ENCODE measurements at regions not wholly inside any gene's neighbourhood (a gene's known extent, or its start where the extent isn't known, plus 50 kb on each side); places are given as distances from the start of the nearest gene placed in this dataset.

GRCh38 chr7:124460555-124460954 lies 305.0 kb downstream of the GPR37 start (continued):
- TF ChIP-seq ZNF10 (CRISPR knock-in tag; IDR thresholded peaks at IDR 0.05; ENCODE audit: borderline replicate concordance, low read depth) = no peak
- TF ChIP-seq, protein P1, sequence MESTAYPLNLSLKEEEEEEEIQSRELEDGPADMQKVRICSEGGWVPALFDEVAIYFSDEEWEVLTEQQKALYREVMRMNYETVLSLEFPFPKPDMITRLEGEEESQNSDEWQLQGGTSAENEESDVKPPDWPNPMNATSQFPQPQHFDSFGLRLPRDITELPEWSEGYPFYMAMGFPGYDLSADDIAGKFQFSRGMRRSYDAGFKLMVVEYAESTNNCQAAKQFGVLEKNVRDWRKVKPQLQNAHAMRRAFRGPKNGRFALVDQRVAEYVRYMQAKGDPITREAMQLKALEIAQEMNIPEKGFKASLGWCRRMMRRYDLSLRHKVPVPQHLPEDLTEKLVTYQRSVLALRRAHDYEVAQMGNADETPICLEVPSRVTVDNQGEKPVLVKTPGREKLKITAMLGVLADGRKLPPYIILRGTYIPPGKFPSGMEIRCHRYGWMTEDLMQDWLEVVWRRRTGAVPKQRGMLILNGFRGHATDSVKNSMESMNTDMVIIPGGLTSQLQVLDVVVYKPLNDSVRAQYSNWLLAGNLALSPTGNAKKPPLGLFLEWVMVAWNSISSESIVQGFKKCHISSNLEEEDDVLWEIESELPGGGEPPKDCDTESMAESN (CRISPR knock-in tag; conservative IDR thresholded peaks at IDR 0.05) = no peak
- TF ChIP-seq MTA3 (CRISPR knock-in tag; IDR thresholded peaks at IDR 0.05) = no peak
- no peak for TF ChIP-seq FOSL1 (CRISPR knock-in tag; IDR thresholded peaks at IDR 0.05; ENCODE audit: borderline replicate concordance)
- TF ChIP-seq ZNF253 (CRISPR knock-in tag; IDR thresholded peaks at IDR 0.05; ENCODE audit: borderline replicate concordance) = no peak
- no peak for TF ChIP-seq ZFP91 (CRISPR knock-in tag; IDR thresholded peaks at IDR 0.05; ENCODE audit: borderline replicate concordance)
- TF ChIP-seq, protein P2, sequence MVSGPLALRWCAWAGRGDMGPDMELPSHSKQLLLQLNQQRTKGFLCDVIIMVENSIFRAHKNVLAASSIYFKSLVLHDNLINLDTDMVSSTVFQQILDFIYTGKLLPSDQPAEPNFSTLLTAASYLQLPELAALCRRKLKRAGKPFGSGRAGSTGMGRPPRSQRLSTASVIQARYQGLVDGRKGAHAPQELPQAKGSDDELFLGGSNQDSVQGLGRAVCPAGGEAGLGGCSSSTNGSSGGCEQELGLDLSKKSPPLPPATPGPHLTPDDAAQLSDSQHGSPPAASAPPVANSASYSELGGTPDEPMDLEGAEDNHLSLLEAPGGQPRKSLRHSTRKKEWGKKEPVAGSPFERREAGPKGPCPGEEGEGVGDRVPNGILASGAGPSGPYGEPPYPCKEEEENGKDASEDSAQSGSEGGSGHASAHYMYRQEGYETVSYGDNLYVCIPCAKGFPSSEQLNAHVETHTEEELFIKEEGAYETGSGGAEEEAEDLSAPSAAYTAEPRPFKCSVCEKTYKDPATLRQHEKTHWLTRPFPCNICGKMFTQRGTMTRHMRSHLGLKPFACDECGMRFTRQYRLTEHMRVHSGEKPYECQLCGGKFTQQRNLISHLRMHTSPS (CRISPR knock-in tag; IDR thresholded peaks at IDR 0.05; ENCODE audit: low read depth) = no peak
- no peak for TF ChIP-seq KMT2A (CRISPR knock-in tag; IDR thresholded peaks at IDR 0.05)

DNA sequence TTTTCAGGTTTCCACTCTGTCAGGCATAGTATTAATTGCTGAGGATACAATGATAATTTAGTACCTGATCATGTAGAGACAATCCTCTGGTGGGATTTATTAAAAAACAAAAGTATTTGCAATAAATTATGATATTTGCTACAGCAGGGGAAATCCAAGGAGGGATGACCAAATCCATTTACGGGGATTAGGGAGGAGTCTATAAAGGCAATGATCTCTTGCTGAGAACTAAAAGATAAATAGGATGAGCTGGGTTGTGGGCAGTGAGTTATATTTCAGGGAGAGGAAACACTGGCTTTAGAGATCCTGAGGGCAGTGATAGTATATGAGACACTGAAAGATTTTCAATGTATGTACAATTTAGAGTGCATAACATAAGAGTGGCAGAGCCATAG lies 305.5 kb downstream of the GPR37 start:
- FAIRE-seq (no peak), DNase-seq (ENCODE audit: low spot score) (no peak), ATAC-seq (no peak)
- WGBS (ENCODE audit: low lambda C conversion rate) = 3% methylated on average over 1 of the region's 1 CpG
- no peaks in the 10 kb centered on the region for H3K36me3 ChIP-seq (replicated peaks in 1 of 2; ENCODE audit: control insufficient read depth in 1 of 2, insufficient read depth in 2 of 2, low read length in 2 of 2)
- H4K20me1 ChIP-seq (ENCODE audit: insufficient read depth, low read length) = no peaks in the 10 kb centered on the region
- in situ Hi-C loops (cut with HindIII; ENCODE audit: extremely low pct_ligation_motif_present, low pct_unique_long_range_greater_than_20kb) (no loop called here), intact Hi-C loops (cut with micrococcal nuclease; ENCODE audit: unreplicated experiment) (no loop called here)
- H3K27me3 ChIP-seq (ENCODE audit: control insufficient read depth in 1 of 2, insufficient read depth in 2 of 2, low read length in 2 of 2) = no peaks in the 10 kb centered on the region
- H3K4me1 ChIP-seq (ENCODE audit: insufficient read depth, low read length) = peaks cover 26% of the 10 kb centered on the region
- no peak overlapping the region for H2AFZ ChIP-seq (ENCODE audit: low read length)
- no peak overlapping the region for H3K4me2 ChIP-seq (ENCODE audit: low read depth, low read length)
- no peaks in the 10 kb centered on the region for H3K9me3 ChIP-seq (ENCODE audit: low read length)
- ChIA-PET CTCF (ENCODE audit: low intra/inter-chr PET ratio, low total read pairs) (no interaction called here), POLR2A (no interaction called here)
- no TSS peak for BruUV-seq (replicated peaks)
- H3K79me2 ChIP-seq (ENCODE audit: insufficient read depth, low read length) = no peaks in the 10 kb centered on the region
- no peak overlapping the region for H3K9ac ChIP-seq (ENCODE audit: insufficient read depth, low read depth, low read length)
- H3K4me3 ChIP-seq (replicated peaks in 1 of 3; ENCODE audit: insufficient read depth in 1 of 3, low read depth in 2 of 3, low read length in 3 of 3) = no peak overlapping the region
- no peak overlapping the region for H3K27ac ChIP-seq (ENCODE audit: extremely low read length, insufficient read depth, low read length)
- TF ChIP-seq TAF1 (CRISPR knock-in tag; IDR thresholded peaks at IDR 0.05) (no peak), HHEX (CRISPR knock-in tag; IDR thresholded peaks at IDR 0.05) (no peak), TRAFD1 (CRISPR knock-in tag; IDR thresholded peaks at IDR 0.05; ENCODE audit: borderline replicate concordance) (no peak), ZFP36 (IDR thresholded peaks at IDR 0.05; ENCODE audit: borderline replicate concordance, low read depth, low read length, partially characterized antibody) (no peak), POLR2G (IDR thresholded peaks at IDR 0.05; ENCODE audit: low read depth, low read length) (no peak)
- TF ChIP-seq, protein P3, sequence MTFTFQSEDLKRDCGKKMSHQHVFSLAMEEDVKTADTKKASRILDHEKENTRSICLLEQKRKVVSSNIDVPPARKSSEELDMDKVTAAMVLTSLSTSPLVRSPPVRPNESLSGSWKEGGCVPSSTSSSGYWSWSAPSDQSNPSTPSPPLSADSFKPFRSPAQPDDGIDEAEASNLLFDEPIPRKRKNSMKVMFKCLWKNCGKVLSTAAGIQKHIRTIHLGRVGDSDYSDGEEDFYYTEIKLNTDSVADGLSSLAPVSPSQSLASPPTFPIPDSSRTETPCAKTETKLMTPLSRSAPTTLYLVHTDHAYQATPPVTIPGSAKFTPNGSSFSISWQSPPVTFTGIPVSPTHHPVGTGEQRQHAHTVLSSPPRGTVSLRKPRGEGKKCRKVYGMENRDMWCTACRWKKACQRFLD (CRISPR knock-in tag; IDR thresholded peaks at IDR 0.05; ENCODE audit: borderline replicate concordance) = no peak
- TF ChIP-seq, protein P4, sequence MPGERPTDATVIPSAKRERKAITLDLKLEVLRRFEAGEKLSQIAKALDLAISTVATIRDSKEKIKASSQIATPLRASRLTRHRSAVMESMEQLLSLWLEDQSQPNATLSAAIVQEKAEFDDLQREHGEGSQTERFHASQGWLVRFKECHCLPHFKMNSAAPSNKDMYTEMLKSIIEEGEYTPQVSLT (CRISPR knock-in tag; IDR thresholded peaks at IDR 0.05; ENCODE audit: borderline replicate concordance, low read depth) = no peak
